ENCODE measurements at regions not wholly inside any gene's neighbourhood (a gene's known extent, or its start where the extent isn't known, plus 50 kb on each side); places are given as distances from the start of the nearest gene placed in this dataset.

DNA sequence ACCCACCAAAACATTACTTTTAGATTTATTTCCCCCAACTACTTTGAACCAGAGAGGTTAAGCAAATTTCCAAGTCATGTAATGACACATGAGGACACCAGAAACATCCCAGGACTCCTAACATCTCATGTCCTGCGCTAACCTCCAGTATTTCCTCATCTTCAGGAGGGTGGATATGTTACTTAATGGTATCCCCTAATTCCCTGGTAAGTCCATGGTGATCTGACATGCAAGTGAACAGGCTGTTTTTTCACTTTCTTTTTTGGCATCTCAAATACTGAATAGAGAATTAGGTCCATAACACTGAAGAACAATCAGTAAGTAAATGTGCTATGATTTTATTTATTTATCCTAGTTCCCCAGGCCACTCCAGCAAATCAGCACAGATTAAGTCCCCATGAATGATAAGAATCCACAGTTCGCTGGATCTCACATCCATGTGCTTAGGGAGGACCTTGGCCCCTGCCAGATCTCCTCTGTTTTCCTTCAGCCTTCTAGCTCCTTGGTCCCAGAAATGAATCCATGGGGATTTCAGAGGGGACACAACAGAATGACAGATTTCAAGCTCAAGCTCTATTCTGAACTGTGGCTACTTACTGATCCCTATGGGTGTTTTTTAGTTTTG is 334.6 kb downstream of the CDC5L start:
- H3K36me3 ChIP-seq (ENCODE audit: control insufficient read depth in 2 of 2, insufficient read depth in 2 of 2, low read length in 1 of 2): no peaks in the 10 kb centered on the region
- no peak overlapping the region for H3K4me3 ChIP-seq (ENCODE audit: low read depth in 1 of 2, low read length in 2 of 2)
- H3K4me1 ChIP-seq (ENCODE audit: control insufficient read depth in 2 of 2, insufficient read depth in 2 of 2, low read length in 1 of 2): no peaks in the 10 kb centered on the region
- no peaks in the 10 kb centered on the region for H3K27me3 ChIP-seq (ENCODE audit: control insufficient read depth in 1 of 2, insufficient read depth in 2 of 2, low read length in 2 of 2)
- no peak overlapping the region for H3K27ac ChIP-seq (ENCODE audit: low read depth in 2 of 2, low read length in 1 of 2)
- 83 to 88% methylated on average over 2 of the region's 2 CpGs for WGBS, 2 donors
- no peaks in the 10 kb centered on the region for H3K9me3 ChIP-seq (ENCODE audit: control insufficient read depth in 2 of 2, insufficient read depth in 1 of 2, low read depth in 1 of 2, low read length in 1 of 2)

DNA sequence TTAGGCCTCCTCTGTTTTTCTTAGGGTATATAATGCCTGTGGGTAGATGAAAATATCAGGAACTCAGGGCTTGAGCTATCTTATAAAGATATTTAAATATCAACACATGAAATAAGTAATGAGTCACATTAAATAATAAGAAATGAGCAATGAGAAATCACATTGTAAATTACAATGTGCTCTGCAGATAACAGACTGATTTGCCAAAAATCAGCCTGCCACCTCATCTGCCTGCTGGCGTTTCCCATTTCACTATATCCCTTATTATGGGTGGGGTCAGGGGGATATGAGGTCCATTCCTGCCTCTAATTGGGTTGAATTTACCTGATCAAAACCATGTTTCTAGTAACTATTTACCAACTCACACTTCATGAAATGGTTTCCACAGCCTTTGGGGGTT is 335.2 kb downstream of the CDC5L start:
- H3K27ac ChIP-seq (ENCODE audit: low read depth in 2 of 2, low read length in 1 of 2): no peak overlapping the region
- 87 to 95% methylated on average over 1 of the region's 1 CpG for WGBS, 2 donors
- H3K36me3 ChIP-seq (ENCODE audit: control insufficient read depth in 2 of 2, insufficient read depth in 2 of 2, low read length in 1 of 2): no peaks in the 10 kb centered on the region
- no peaks in the 10 kb centered on the region for H3K9me3 ChIP-seq (ENCODE audit: control insufficient read depth in 2 of 2, insufficient read depth in 1 of 2, low read depth in 1 of 2, low read length in 1 of 2)
- no peaks in the 10 kb centered on the region for H3K4me1 ChIP-seq (ENCODE audit: control insufficient read depth in 2 of 2, insufficient read depth in 2 of 2, low read length in 1 of 2)
- no peaks in the 10 kb centered on the region for H3K27me3 ChIP-seq (ENCODE audit: control insufficient read depth in 1 of 2, insufficient read depth in 2 of 2, low read length in 2 of 2)
- H3K4me3 ChIP-seq (ENCODE audit: low read depth in 1 of 2, low read length in 2 of 2): no peak overlapping the region

DNA sequence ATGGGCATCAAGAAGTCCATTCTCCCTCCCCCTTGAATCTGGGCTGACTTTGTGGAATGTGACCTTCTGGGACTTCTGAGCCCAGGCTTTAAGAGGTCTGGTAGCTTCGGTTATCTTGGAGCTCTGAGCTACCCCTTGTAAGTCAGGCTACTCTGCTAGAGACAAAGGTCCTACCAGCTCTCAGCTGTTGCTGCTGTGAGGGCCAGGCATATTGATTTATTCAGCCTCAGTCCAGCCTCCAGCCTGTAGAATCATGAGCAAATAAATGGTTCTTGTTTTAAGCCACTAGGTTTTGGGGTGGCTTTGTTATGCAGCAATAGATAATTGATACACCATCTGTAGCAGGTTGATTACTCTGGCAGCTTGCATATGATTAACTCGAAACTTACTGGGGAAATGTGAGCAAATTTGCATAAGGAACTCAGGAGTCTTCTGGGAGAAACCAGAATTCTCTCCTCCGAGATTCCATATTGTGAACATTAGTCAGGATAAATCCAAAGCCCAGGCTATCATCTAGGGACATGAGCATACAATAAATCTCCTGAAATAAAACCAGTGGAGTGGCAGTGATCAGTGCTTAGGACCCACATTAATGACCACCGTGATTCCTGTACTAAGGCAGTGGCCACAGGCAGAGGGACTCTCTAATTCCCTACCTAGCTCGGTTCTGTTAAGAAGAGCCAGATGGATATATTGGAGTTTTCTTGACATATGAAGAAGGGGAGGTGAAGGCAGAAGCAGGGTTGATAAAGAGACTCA is 336.1 kb downstream of the CDC5L start:
- 77 to 82% methylated on average over 5 of the region's 5 CpGs for WGBS, 2 donors
- no peaks in the 10 kb centered on the region for H3K4me1 ChIP-seq (ENCODE audit: control insufficient read depth in 2 of 2, insufficient read depth in 2 of 2, low read length in 1 of 2)
- H3K27me3 ChIP-seq (ENCODE audit: control insufficient read depth in 1 of 2, insufficient read depth in 2 of 2, low read length in 2 of 2): no peaks in the 10 kb centered on the region
- H3K9me3 ChIP-seq (ENCODE audit: control insufficient read depth in 2 of 2, insufficient read depth in 1 of 2, low read depth in 1 of 2, low read length in 1 of 2): no peaks in the 10 kb centered on the region
- no peaks in the 10 kb centered on the region for H3K36me3 ChIP-seq (ENCODE audit: control insufficient read depth in 2 of 2, insufficient read depth in 2 of 2, low read length in 1 of 2)
- no peak overlapping the region for H3K4me3 ChIP-seq (ENCODE audit: low read depth in 1 of 2, low read length in 2 of 2)
- H3K27ac ChIP-seq (ENCODE audit: low read depth in 2 of 2, low read length in 1 of 2): no peak overlapping the region

GRCh38 chr6:44725070-44725469 is 337.6 kb downstream of the CDC5L start:
- Histone ChIP-seq H3K27ac (ENCODE audit: low read depth in 2 of 2, low read length in 1 of 2) (no peak overlapping the region), H3K27me3 (ENCODE audit: control insufficient read depth in 1 of 2, insufficient read depth in 2 of 2, low read length in 2 of 2) (no peaks in the 10 kb centered on the region), H3K4me1 (ENCODE audit: control insufficient read depth in 2 of 2, insufficient read depth in 2 of 2, low read length in 1 of 2) (no peaks in the 10 kb centered on the region), H3K36me3 (ENCODE audit: control insufficient read depth in 2 of 2, insufficient read depth in 2 of 2, low read length in 1 of 2) (no peaks in the 10 kb centered on the region), H3K9me3 (ENCODE audit: control insufficient read depth in 2 of 2, insufficient read depth in 1 of 2, low read depth in 1 of 2, low read length in 1 of 2) (no peaks in the 10 kb centered on the region), H3K4me3 (ENCODE audit: low read depth in 1 of 2, low read length in 2 of 2) (no peak overlapping the region)
- 72 to 80% methylated on average over 4 of the region's 4 CpGs for WGBS, 2 donors

- Histone ChIP-seq H3K9me3 (ENCODE audit: control insufficient read depth in 2 of 2, insufficient read depth in 1 of 2, low read depth in 1 of 2, low read length in 1 of 2) (no peaks in the 10 kb centered on the region), H3K4me1 (ENCODE audit: control insufficient read depth in 2 of 2, insufficient read depth in 2 of 2, low read length in 1 of 2) (no peaks in the 10 kb centered on the region), H3K36me3 (ENCODE audit: control insufficient read depth in 2 of 2, insufficient read depth in 2 of 2, low read length in 1 of 2) (no peaks in the 10 kb centered on the region), H3K4me3 (ENCODE audit: low read depth in 1 of 2, low read length in 2 of 2) (no peak overlapping the region), H3K27me3 (ENCODE audit: control insufficient read depth in 1 of 2, insufficient read depth in 2 of 2, low read length in 2 of 2) (no peaks in the 10 kb centered on the region), H3K27ac (ENCODE audit: low read depth in 2 of 2, low read length in 1 of 2) (no peak overlapping the region)
- WGBS, 2 donors: 81 to 87% methylated on average over 44 of the region's 44 CpGs
Observed at GRCh38 chr6:44727651-44728630, 340.4 kb downstream of the CDC5L start.

DNA sequence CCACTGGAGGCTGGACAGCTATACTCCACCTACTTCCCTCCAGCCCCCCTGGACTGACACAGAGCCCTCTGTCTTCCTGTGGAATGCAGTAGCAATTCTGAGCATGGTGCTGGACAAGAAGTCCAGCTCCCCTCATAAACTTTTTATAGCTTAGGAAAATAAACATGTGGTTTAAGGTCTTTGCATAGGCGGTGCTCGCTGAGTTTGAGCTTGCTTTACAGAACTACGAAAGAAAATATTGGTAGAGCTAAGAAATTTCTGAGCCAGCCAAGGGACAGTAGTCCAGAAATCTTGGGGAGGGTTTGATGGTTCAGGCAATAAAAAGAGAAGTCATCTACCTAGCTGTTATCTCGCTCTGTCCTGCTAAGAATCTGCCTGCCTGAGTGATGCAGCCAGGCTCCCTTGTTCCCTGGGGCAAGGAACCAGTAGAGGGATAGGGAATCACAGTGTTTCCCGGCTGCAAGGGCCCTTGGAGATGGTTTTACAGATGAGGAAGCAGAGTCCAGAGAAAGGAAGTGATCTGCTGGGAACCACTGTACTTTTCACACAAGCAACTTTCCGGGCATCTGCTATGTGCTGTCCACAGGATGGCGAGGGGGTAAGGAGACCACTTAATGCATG is 343.4 kb downstream of the CDC5L start:
- WGBS, 2 donors: 63 to 68% methylated on average over 7 of the region's 7 CpGs
- no peak overlapping the region for H3K4me3 ChIP-seq (ENCODE audit: low read depth in 1 of 2, low read length in 2 of 2)

DNA sequence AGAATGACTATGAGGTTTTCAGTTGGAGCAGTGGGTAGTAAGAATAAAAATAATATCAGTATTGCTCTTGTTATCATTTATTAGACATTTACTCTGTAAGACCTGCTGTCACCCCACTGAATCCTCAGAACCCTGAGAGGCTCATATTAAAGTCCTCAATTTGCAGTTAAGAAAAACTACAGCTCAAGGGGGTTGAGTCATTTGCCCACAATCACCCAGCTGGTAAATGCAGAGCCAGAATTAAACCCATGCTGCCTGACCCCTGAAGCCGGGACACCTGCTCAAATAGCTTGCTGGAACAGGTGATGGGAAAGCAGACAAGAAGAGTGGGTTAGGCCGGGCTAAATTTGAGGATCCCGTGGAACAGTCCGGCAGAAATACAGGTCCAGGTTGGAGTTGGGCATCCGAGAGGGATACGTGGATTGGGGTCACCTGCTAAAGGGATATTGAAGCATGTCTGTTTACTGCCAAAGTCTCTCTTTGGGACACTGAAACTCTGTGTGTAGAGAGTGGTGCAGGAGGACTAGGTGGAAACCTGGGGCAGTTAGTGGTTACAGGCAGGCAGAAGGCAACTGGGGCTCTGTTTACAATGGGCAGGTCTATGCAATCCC is 344.1 kb downstream of the CDC5L start:
- no peaks in the 10 kb centered on the region for H3K9me3 ChIP-seq (ENCODE audit: control insufficient read depth in 2 of 2, insufficient read depth in 1 of 2, low read depth in 1 of 2, low read length in 1 of 2)
- no peaks in the 10 kb centered on the region for H3K27me3 ChIP-seq (ENCODE audit: control insufficient read depth in 1 of 2, insufficient read depth in 2 of 2, low read length in 2 of 2)
- peaks cover 0 to 2% of the 10 kb centered on the region in 2 donors for H3K4me1 ChIP-seq (ENCODE audit: control insufficient read depth in 2 of 2, insufficient read depth in 2 of 2, low read length in 1 of 2)
- no peaks in the 10 kb centered on the region for H3K36me3 ChIP-seq (ENCODE audit: control insufficient read depth in 2 of 2, insufficient read depth in 2 of 2, low read length in 1 of 2)
- no peak overlapping the region for H3K4me3 ChIP-seq (ENCODE audit: low read depth in 1 of 2, low read length in 2 of 2)
- WGBS, 2 donors: 91 to 95% methylated on average over 6 of the region's 6 CpGs
- H3K27ac ChIP-seq (ENCODE audit: low read depth in 2 of 2, low read length in 1 of 2): no peak overlapping the region

More for the DNA sequence above, 343.4 kb downstream of the CDC5L start:
- Histone ChIP-seq H3K36me3 (ENCODE audit: control insufficient read depth in 2 of 2, insufficient read depth in 2 of 2, low read length in 1 of 2) (no peaks in the 10 kb centered on the region), H3K27ac (ENCODE audit: low read depth in 2 of 2, low read length in 1 of 2) (no peak overlapping the region), H3K9me3 (ENCODE audit: control insufficient read depth in 2 of 2, insufficient read depth in 1 of 2, low read depth in 1 of 2, low read length in 1 of 2) (no peaks in the 10 kb centered on the region), H3K4me1 (ENCODE audit: control insufficient read depth in 2 of 2, insufficient read depth in 2 of 2, low read length in 1 of 2) (peaks cover 0 to 2% of the 10 kb centered on the region in 2 donors), H3K27me3 (ENCODE audit: control insufficient read depth in 1 of 2, insufficient read depth in 2 of 2, low read length in 2 of 2) (no peaks in the 10 kb centered on the region)

DNA sequence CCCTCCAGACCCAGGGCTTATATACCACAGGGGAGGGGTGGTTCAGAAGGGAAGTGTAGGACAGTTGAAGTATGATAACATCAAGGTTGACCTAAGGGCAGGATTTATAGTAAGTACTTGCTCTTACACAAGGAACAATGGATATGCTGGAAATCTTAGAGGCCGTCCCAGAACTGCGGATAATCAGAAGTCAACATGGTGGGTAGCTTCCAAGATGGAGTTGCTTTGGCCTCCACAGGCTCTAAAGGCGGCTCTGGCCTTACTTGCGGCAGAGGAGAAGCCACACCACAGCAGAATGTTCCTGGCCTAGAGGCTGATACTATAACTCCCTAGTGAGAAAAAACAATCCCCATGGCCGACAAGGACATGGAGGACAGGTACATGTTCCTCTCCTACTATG is 344.7 kb downstream of the CDC5L start:
- Histone ChIP-seq H3K4me1 (ENCODE audit: control insufficient read depth in 2 of 2, insufficient read depth in 2 of 2, low read length in 1 of 2) (peaks cover 0 to 2% of the 10 kb centered on the region in 2 donors), H3K27ac (ENCODE audit: low read depth in 2 of 2, low read length in 1 of 2) (no peak overlapping the region), H3K27me3 (ENCODE audit: control insufficient read depth in 1 of 2, insufficient read depth in 2 of 2, low read length in 2 of 2) (no peaks in the 10 kb centered on the region), H3K4me3 (ENCODE audit: low read depth in 1 of 2, low read length in 2 of 2) (no peak overlapping the region), H3K36me3 (ENCODE audit: control insufficient read depth in 2 of 2, insufficient read depth in 2 of 2, low read length in 1 of 2) (no peaks in the 10 kb centered on the region), H3K9me3 (ENCODE audit: control insufficient read depth in 2 of 2, insufficient read depth in 1 of 2, low read depth in 1 of 2, low read length in 1 of 2) (no peaks in the 10 kb centered on the region)
- WGBS, 2 donors: 94 to 95% methylated on average over 5 of the region's 5 CpGs

DNA sequence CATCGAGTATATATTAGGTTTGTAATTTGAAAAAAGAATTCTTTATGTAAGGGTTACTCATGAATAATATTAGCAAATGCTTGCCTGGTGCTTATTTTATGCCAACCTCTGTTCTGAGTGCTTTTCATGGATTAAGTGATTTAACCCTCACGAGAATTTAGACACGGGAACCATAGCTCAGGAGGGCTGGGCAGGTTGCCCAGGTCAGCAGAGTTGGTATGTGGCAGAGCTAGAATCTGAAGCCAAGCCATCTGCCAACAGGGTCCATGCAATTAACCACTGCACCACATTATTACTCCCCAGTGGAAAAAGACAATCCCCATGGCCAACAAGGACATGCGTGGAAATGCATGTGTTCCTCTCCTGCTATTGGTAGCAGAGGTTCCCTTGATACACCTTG is 345.6 kb downstream of the CDC5L start:
- H3K27me3 ChIP-seq (ENCODE audit: control insufficient read depth in 1 of 2, insufficient read depth in 2 of 2, low read length in 2 of 2): no peaks in the 10 kb centered on the region
- 55 to 58% methylated on average over 4 of the region's 4 CpGs for WGBS, 2 donors
- no peak overlapping the region for H3K4me3 ChIP-seq (ENCODE audit: low read depth in 1 of 2, low read length in 2 of 2)
- H3K36me3 ChIP-seq (ENCODE audit: control insufficient read depth in 2 of 2, insufficient read depth in 2 of 2, low read length in 1 of 2): no peaks in the 10 kb centered on the region
- peaks cover 0 to 2% of the 10 kb centered on the region in 2 donors for H3K4me1 ChIP-seq (ENCODE audit: control insufficient read depth in 2 of 2, insufficient read depth in 2 of 2, low read length in 1 of 2)
- no peak overlapping the region for H3K27ac ChIP-seq (ENCODE audit: low read depth in 2 of 2, low read length in 1 of 2)
- no peaks in the 10 kb centered on the region for H3K9me3 ChIP-seq (ENCODE audit: control insufficient read depth in 2 of 2, insufficient read depth in 1 of 2, low read depth in 1 of 2, low read length in 1 of 2)

Data from esophagus (tissue), 2 donors.